ENCODE measurements at regions not wholly inside any gene's neighbourhood (a gene's known extent, or its start where the extent isn't known, plus 50 kb on each side); places are given as distances from the start of the nearest gene placed in this dataset.

DNA sequence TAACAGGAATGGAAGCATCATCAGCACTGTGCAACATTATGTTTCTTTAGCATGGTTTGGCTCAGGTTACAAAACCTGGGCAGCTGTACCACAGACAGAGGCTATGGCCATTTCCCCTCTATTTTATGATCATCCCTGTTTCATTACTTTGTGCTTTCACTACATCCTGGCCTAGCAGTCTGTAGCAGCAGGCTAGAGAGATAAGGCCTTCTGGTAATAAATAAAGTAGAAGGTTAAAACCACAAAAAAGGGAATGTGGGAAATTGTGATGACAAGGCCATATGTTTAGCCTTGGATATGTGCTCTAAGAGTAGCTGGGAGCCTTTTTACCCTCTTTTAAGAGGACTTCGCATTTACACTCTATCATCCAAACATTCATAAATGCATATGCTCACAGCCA is 266.2 kb upstream of the PHF14 start:
- H3F3A ChIP-seq (ENCODE audit: insufficient read depth, low read length, poor library complexity, severe bottlenecking): no peaks in the 10 kb centered on the region
- no peaks in the 10 kb centered on the region for H3K79me2 ChIP-seq (replicated peaks; ENCODE audit: insufficient read depth, low read length)
- H3K9me3 ChIP-seq (ENCODE audit: low read length): no peaks in the 10 kb centered on the region
- no peak overlapping the region for H3K9ac ChIP-seq (ENCODE audit: low read length)
- H3K9me2 ChIP-seq (ENCODE audit: insufficient read depth, low read length): no peaks in the 10 kb centered on the region
- H3K4me2 ChIP-seq (ENCODE audit: low read length): no peak overlapping the region
- TF ChIP-seq SMC3 (conservative IDR thresholded peaks at IDR 0.05; ENCODE audit: poor library complexity) (no peak), EZH2 (IDR thresholded peaks at IDR 0.05; ENCODE audit: borderline replicate concordance, insufficient read depth, low read length, poor library complexity, severe bottlenecking) (no peak), RAD21 (conservative IDR thresholded peaks at IDR 0.05) (no peak), TAF1 (IDR thresholded peaks at IDR 0.05; ENCODE audit: low read depth) (no peak), EP300 (conservative IDR thresholded peaks at IDR 0.05; ENCODE audit: poor library complexity, severe bottlenecking) (no peak), MXI1 (conservative IDR thresholded peaks at IDR 0.05; ENCODE audit: poor library complexity, severe bottlenecking) (no peak)
- TF ChIP-seq, protein P1, sequence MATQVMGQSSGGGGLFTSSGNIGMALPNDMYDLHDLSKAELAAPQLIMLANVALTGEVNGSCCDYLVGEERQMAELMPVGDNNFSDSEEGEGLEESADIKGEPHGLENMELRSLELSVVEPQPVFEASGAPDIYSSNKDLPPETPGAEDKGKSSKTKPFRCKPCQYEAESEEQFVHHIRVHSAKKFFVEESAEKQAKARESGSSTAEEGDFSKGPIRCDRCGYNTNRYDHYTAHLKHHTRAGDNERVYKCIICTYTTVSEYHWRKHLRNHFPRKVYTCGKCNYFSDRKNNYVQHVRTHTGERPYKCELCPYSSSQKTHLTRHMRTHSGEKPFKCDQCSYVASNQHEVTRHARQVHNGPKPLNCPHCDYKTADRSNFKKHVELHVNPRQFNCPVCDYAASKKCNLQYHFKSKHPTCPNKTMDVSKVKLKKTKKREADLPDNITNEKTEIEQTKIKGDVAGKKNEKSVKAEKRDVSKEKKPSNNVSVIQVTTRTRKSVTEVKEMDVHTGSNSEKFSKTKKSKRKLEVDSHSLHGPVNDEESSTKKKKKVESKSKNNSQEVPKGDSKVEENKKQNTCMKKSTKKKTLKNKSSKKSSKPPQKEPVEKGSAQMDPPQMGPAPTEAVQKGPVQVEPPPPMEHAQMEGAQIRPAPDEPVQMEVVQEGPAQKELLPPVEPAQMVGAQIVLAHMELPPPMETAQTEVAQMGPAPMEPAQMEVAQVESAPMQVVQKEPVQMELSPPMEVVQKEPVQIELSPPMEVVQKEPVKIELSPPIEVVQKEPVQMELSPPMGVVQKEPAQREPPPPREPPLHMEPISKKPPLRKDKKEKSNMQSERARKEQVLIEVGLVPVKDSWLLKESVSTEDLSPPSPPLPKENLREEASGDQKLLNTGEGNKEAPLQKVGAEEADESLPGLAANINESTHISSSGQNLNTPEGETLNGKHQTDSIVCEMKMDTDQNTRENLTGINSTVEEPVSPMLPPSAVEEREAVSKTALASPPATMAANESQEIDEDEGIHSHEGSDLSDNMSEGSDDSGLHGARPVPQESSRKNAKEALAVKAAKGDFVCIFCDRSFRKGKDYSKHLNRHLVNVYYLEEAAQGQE (IDR thresholded peaks at IDR 0.05; ENCODE audit: borderline replicate concordance): no peak
- TF ChIP-seq, protein P2, sequence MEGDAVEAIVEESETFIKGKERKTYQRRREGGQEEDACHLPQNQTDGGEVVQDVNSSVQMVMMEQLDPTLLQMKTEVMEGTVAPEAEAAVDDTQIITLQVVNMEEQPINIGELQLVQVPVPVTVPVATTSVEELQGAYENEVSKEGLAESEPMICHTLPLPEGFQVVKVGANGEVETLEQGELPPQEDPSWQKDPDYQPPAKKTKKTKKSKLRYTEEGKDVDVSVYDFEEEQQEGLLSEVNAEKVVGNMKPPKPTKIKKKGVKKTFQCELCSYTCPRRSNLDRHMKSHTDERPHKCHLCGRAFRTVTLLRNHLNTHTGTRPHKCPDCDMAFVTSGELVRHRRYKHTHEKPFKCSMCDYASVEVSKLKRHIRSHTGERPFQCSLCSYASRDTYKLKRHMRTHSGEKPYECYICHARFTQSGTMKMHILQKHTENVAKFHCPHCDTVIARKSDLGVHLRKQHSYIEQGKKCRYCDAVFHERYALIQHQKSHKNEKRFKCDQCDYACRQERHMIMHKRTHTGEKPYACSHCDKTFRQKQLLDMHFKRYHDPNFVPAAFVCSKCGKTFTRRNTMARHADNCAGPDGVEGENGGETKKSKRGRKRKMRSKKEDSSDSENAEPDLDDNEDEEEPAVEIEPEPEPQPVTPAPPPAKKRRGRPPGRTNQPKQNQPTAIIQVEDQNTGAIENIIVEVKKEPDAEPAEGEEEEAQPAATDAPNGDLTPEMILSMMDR (IDR thresholded peaks at IDR 0.05; ENCODE audit: poor library complexity, severe bottlenecking): no peak
- no peaks in the 10 kb centered on the region for H3K36me3 ChIP-seq (ENCODE audit: insufficient read depth, low read length)
- H3K27ac ChIP-seq (ENCODE audit: low read length): peak overlapping the region; percentile 2
- H4K20me1 ChIP-seq (ENCODE audit: insufficient read depth): no peaks in the 10 kb centered on the region
- no peak overlapping the region for H2AFZ ChIP-seq (ENCODE audit: low read depth, low read length)
- H3K4me3 ChIP-seq (ENCODE audit: low read length): no peak overlapping the region
- no peaks in the 10 kb centered on the region for H3K27me3 ChIP-seq (ENCODE audit: insufficient read depth, low read depth, low read length)

DNA sequence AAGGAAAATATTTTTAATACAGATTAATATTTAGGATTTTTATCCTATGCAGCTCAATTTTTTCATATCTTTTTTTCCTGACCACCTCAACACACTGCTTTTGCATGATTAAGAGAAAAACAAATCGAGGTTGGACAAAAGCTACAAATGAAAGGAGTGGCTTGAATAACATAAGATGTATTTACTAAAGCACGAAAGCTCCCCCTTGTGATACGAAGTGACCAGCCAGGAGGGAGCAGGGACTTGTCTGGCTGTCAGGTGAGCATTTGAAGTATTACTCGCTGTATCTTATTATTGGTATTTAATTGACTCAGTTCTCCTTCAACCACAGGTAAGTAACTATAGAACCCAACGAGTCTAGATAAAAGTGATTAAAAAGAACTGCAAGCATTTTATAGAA is 265.2 kb upstream of the PHF14 start:
- Histone ChIP-seq H4K20me1 (ENCODE audit: insufficient read depth) (no peaks in the 10 kb centered on the region), H3K79me2 (replicated peaks; ENCODE audit: insufficient read depth, low read length) (no peaks in the 10 kb centered on the region), H3K36me3 (ENCODE audit: insufficient read depth, low read length) (no peaks in the 10 kb centered on the region), H3K9me2 (ENCODE audit: insufficient read depth, low read length) (no peaks in the 10 kb centered on the region), H3K27ac (ENCODE audit: low read length) (no peak overlapping the region), H3K9ac (ENCODE audit: low read length) (no peak overlapping the region), H3K9me3 (ENCODE audit: low read length) (no peaks in the 10 kb centered on the region), H2AFZ (ENCODE audit: low read depth, low read length) (no peak overlapping the region), H3F3A (ENCODE audit: insufficient read depth, low read length, poor library complexity, severe bottlenecking) (no peaks in the 10 kb centered on the region), H3K27me3 (ENCODE audit: insufficient read depth, low read depth, low read length) (no peaks in the 10 kb centered on the region), H3K4me3 (ENCODE audit: low read length) (no peak overlapping the region), H3K4me2 (ENCODE audit: low read length) (no peak overlapping the region)
- TF ChIP-seq, protein P2 (IDR thresholded peaks at IDR 0.05; ENCODE audit: poor library complexity, severe bottlenecking): peak; percentile 64
- no peak for TF ChIP-seq TAF1 (IDR thresholded peaks at IDR 0.05; ENCODE audit: low read depth)
- TF ChIP-seq RAD21 (conservative IDR thresholded peaks at IDR 0.05): peak; percentile 74
- TF ChIP-seq SMC3 (conservative IDR thresholded peaks at IDR 0.05; ENCODE audit: poor library complexity): peak; percentile 65

Measured in neural cell (in vitro differentiated cells).